GM23338 (cell line): ENCODE measurements at regions not wholly inside any gene's neighbourhood (a gene's known extent, or its start where the extent isn't known, plus 50 kb on each side); places are given as distances from the start of the nearest gene placed in this dataset.

ENCODE experiments used
- EZH2 ChIP-seq: fragments of 200-600 bp; sonication (generic); IDR thresholded peaks from one replicate; pipeline ENCODE4 v1.8.0; 2017; ENCODE audit warnings: antibody characterized with exemption, mild to moderate bottlenecking, low read depth; ENCODE audit not compliant: unreplicated experiment
- POLR2AphosphoS5 ChIP-seq: IDR thresholded peaks from 2 replicates; pipeline ENCODE4 v1.6.1; 2016; ENCODE audit warnings: antibody characterized with exemption, low read depth
- TF ChIP-seq, protein P1 (sequence below), 2 experiments: fragments of 200-600 bp in 1 of 2; sonication (generic) in 1 of 2; conservative IDR thresholded peaks; 2 replicates each; pipeline versions ENCODE4 v1.5.1 to v1.6.1; 2016 to 2017; ENCODE audit warnings: antibody characterized with exemption in 2 of 2, low read depth in 2 of 2, mild to moderate bottlenecking in 2 of 2, moderate library complexity in 1 of 2

DNA sequence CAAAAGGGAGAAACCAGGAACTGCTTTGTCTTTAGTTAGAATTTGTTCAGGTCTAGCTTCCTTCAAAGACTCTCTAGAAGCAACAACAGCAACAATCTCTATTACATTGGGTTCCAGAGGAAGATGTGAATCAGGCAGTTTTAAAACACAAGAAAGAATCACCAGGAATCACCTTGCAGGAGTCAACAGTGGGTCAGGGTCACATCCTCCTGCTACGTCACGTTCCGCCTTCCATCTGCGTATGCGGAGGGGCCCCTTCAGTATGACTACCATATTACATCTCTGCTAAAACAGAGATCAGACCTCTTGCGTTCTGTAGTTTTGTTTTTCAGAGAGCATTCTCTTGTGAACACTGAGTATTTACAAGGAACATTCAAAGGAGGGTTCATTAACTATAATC is 147.8 kb upstream of the STARD13 start:
- no peak for TF ChIP-seq EZH2
- no peak for TF ChIP-seq POLR2AphosphoS5
- TF ChIP-seq, protein P1, sequence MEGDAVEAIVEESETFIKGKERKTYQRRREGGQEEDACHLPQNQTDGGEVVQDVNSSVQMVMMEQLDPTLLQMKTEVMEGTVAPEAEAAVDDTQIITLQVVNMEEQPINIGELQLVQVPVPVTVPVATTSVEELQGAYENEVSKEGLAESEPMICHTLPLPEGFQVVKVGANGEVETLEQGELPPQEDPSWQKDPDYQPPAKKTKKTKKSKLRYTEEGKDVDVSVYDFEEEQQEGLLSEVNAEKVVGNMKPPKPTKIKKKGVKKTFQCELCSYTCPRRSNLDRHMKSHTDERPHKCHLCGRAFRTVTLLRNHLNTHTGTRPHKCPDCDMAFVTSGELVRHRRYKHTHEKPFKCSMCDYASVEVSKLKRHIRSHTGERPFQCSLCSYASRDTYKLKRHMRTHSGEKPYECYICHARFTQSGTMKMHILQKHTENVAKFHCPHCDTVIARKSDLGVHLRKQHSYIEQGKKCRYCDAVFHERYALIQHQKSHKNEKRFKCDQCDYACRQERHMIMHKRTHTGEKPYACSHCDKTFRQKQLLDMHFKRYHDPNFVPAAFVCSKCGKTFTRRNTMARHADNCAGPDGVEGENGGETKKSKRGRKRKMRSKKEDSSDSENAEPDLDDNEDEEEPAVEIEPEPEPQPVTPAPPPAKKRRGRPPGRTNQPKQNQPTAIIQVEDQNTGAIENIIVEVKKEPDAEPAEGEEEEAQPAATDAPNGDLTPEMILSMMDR (conservative IDR thresholded peaks at IDR 0.05; ENCODE audit: low read depth in 2 of 2): peak in 1 of 2 experiments; percentile 11; a peak in 1 of 4 replicates
